HFFc6 (cell line): ENCODE measurements at regions not wholly inside any gene's neighbourhood (a gene's known extent, or its start where the extent isn't known, plus 50 kb on each side); places are given as distances from the start of the nearest gene placed in this dataset.

Experiments used
- DNase-seq: peaks from one replicate; pipeline ENCODE4 v3.0.0-alpha.2; 2018
- H3K27ac Mint-ChIP-seq: 2 replicates; pipeline ENCODE4 v1.8.0; 2020; ENCODE audit warnings: mild to moderate bottlenecking, mixed read lengths
- H3K27me3 Mint-ChIP-seq: 2 replicates; pipeline ENCODE4 v1.8.0; 2021; ENCODE audit warnings: mild to moderate bottlenecking, moderate library complexity, mixed read lengths; ENCODE audit not compliant: insufficient read depth
- H3K36me3 Mint-ChIP-seq: 2 replicates; pipeline ENCODE4 v1.8.0; 2021; ENCODE audit warnings: low read depth, mixed read lengths
- H3K4me1 Mint-ChIP-seq: 2 replicates; pipeline ENCODE4 v1.8.0; 2020; ENCODE audit warnings: low read depth, mixed read lengths
- H3K4me3 Mint-ChIP-seq: 2 replicates; pipeline ENCODE4 v1.8.0; 2020; ENCODE audit warnings: mild to moderate bottlenecking, moderate library complexity, mixed read lengths
- H3K9me3 Mint-ChIP-seq: 2 replicates; pipeline ENCODE4 v1.8.0; 2020; ENCODE audit warnings: mild to moderate bottlenecking, mixed read lengths
- CTCF ChIP-seq: fragments of 200-600 bp; sonication (generic); IDR thresholded peaks from 2 replicates; pipeline ENCODE4 v1.5.0; 2021; ENCODE audit warnings: antibody characterized with exemption, mild to moderate bottlenecking

GRCh38 chr18:39487932-39488331 lies 1922.3 kb upstream of the CELF4 start:
- H3K4me1 Mint-ChIP-seq = peaks cover 27% of the 10 kb centered on the region; the same call in 1 of the 2 replicates
- no peaks in the 10 kb centered on the region for H3K9me3 Mint-ChIP-seq
- no peaks in the 10 kb centered on the region for H3K27me3 Mint-ChIP-seq
- no peak overlapping the region for H3K4me3 Mint-ChIP-seq
- H3K27ac Mint-ChIP-seq = no peak overlapping the region
- no peak for TF ChIP-seq CTCF
- H3K36me3 Mint-ChIP-seq = no peaks in the 10 kb centered on the region; the same call in 1 of the 2 replicates
- DNase-seq = no peak

- Mint-ChIP-seq H3K9me3 (no peaks in the 10 kb centered on the region), H3K27ac (peak overlapping the region; percentile 29; the same call in 1 of the 2 replicates), H3K4me3 (no peak overlapping the region), H3K36me3 (no peaks in the 10 kb centered on the region), H3K27me3 (no peaks in the 10 kb centered on the region), H3K4me1 (peaks cover 22% of the 10 kb centered on the region; the same call in 1 of the 2 replicates)
- no peak for DNase-seq
- peak; percentile 44; the same call in 1 of the 2 replicates for TF ChIP-seq CTCF
Observed at GRCh38 chr18:39486268-39486667, 1920.7 kb upstream of the CELF4 start.

- H3K36me3 Mint-ChIP-seq = no peaks in the 10 kb centered on the region
- H3K4me1 Mint-ChIP-seq = peaks cover 26% of the 10 kb centered on the region; the same call in 1 of the 2 replicates
- peak overlapping the region; percentile 29; the same call in 1 of the 2 replicates for H3K27ac Mint-ChIP-seq
- no peak for TF ChIP-seq CTCF
- H3K4me3 Mint-ChIP-seq = no peak overlapping the region
- peak; percentile 69 for DNase-seq
- no peaks in the 10 kb centered on the region for H3K27me3 Mint-ChIP-seq
- H3K9me3 Mint-ChIP-seq = no peaks in the 10 kb centered on the region
Observed at GRCh38 chr18:39485696-39486095, 1920.1 kb upstream of the CELF4 start.

GRCh38 chr18:39481281-39481680 lies 1915.7 kb upstream of the CELF4 start:
- Mint-ChIP-seq H3K4me1 (peaks cover 17% of the 10 kb centered on the region; the same call in 1 of the 2 replicates), H3K27me3 (no peaks in the 10 kb centered on the region), H3K4me3 (no peak overlapping the region), H3K27ac (no peak overlapping the region), H3K9me3 (no peaks in the 10 kb centered on the region), H3K36me3 (no peaks in the 10 kb centered on the region)
- no peak for TF ChIP-seq CTCF
- no peak for DNase-seq

- Mint-ChIP-seq H3K27ac (no peak overlapping the region), H3K4me1 (peaks cover 10% of the 10 kb centered on the region; the same call in 1 of the 2 replicates), H3K27me3 (no peaks in the 10 kb centered on the region), H3K4me3 (no peak overlapping the region), H3K36me3 (no peaks in the 10 kb centered on the region), H3K9me3 (no peaks in the 10 kb centered on the region)
- no peak for DNase-seq
- no peak for TF ChIP-seq CTCF
Observed at GRCh38 chr18:39480494-39481195, 1915.0 kb upstream of the CELF4 start.
